HT-29 (cell line): ENCODE measurements at regions not wholly inside any gene's neighbourhood (a gene's known extent, or its start where the extent isn't known, plus 50 kb on each side); places are given as distances from the start of the nearest gene placed in this dataset.

ENCODE experiments used
- DNase-seq: peaks from one replicate; pipeline ENCODE4 v3.0.0-alpha.2; 2015; ENCODE audit warnings: low spot score

DNA sequence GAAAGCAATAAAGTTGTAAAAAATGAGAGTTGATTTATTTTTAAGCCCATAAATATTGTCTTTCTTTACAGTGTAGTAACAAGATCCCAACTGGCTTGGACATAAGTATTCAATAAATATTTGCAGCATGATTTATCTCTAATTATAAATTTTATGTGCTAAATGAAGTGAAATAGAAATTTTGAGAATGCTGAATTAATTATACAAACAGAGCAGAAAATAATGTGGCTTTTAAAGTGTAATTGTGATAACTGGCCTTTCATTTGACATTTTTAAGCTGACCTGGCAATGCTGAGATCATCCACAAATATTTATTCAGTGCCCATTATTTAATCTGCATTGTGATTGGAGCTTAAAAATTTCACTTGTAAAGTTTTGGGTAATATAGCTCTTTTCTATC, 201.6 kb upstream of the NAV3 start:
- DNase-seq: no peak

DNA sequence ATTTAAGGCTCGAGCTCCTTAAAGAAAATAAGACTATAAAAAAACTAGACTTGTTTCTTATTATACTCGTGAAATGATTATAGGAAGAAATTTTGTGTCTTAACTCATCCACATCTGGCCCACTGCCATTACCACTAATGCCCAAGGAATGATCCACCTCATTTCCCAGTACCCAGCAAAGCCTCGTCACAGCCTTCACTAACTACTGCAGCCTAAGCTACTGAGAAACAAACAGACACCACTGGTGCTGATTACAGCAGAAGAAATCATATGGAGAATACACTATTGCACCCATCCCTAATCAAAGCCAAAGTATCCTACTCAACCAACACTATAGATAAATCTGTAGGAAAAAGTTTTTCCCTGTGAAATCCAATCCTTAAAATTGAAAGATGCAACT, 205.3 kb upstream of the NAV3 start:
- DNase-seq: no peak

DNA sequence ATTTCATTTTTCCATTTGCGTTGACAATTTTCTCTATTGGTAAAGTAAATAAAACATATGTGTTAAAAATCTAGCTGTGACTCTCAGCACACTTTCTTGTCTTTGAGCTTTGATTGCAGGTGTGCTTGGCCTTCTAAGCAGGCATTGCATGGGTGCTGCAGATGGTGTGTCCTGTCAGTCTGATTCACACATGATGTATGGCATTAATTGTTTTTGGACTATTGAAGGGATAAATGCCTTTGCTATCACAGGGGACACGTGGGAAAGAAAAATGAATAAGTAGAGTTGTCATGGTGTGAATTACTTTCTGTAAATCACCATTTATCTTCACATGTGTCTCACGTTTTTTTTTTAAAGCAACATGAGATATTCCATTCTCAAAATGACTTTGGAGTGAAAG, 211.3 kb upstream of the NAV3 start:
- DNase-seq: no peak

DNA sequence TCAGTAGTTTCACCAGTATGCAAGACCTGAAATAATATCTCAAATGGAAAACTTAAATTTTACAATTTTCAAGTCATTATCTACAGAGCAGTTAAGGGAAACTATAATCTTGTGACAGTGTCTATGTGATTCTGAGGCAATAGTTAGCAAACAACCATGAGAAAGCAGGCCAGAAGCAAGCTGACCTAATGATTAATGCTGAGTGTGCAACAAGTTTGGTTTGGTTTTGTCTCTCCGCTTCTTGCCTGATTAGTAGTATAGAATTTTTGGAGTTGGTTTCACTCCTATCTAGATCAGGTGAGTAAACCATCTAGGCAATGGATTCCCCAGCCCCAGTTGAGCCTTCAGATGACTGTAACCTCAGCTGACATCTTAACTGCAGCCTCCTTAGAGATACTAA, 212.9 kb upstream of the NAV3 start:
- no peak for DNase-seq

DNA sequence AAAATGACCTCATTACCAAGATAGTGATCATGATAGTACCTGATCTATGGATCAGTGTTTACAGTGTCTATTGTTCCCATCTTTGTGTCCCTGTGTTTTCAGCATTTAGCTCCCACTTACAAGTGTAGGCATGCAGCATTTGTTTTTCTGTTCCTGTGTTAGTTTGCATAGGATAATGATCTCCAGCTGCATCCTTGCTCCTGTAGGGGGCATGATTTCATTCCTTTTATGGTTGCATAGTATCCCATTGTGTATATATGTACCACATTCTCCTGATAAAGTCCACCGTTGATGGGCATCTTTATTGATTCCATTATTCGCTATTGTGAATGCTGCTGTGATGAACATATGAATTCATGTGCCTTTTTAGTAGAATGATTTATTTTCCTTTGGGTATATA, 215.4 kb upstream of the NAV3 start:
- DNase-seq: peak; percentile 28

DNA sequence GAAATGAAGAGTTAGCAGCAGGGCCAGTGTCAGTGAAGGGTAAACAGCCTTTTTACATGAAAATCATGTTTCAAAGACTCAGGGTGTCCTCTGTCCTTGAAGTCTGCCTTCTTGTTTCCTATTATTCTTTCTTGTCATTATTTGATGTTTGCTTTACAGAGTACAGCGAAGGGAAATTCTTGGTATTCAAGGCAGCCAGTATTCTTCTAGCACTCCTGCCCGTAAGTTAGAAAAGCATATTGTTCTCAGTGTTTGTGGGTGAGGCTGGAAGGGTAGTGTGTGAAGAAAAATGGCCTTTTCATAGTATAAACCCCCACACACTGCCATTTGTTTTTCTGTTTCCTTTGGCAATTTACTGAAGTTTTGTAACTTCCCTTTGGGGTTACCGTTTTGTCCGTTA, 217.3 kb upstream of the NAV3 start:
- no peak for DNase-seq

DNA sequence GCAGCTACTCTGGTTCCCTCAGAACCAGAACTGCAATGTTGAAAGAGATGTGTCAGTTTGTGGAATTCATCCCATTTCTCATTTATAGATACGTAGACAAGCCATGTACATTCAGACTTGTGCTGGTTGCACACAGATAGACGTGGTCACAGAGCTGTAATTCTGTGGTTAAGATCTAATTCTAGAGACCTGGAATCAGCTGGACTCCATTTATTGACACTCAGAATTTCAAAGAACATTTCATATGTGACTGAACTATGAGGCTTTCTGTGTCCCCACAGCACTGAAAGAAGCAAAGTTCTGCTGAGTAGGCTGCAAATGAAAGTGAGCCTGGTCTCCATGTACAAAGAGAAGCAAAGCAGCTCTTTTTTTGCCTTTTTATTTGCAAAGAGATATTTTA, 220.2 kb upstream of the NAV3 start:
- no peak for DNase-seq

DNA sequence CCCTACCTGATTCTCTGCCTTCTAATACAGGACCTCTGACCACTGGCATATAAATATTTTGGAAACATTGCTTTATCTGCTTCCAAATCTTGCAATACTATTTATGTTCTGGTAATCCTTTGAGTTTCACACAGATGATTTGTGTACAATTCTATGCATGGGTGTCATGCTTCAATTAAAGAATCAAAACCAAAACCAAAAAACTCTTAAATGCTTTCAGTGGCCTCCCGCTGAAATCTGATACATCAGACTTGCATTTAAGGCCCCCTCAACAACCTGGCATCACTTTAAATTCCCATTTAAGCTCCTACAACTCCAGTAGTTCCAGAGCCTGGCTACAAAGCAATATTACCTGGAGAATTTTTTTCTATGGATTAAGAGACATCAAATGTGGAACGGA, 221.7 kb upstream of the NAV3 start:
- DNase-seq: no peak

DNA sequence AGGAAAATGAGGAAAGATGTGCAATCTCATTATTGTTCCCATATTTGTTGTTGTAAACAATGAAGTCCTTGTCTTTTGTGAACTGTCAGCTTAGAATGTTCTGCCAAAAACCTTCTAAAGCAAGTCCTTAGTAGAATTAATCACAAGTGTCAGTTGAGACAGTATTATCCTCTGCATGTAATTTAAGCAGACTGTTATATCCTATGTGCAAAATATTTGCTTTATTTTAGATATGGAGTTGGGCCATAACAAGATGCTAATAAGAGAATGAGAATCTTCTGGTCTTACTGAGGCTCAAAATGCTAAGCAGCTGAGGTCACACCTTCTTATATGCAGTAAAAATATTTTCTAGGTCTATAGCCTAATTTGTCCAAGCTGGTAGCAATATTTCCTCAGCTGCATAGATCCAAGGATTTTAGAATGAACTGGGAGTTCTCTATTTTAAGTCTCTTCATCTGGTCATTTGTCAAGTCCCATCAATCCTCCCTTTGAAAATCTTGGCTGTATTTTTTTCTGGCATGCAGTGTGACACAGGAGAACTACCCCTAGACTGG, 222.3 kb upstream of the NAV3 start:
- no peak for DNase-seq

DNA sequence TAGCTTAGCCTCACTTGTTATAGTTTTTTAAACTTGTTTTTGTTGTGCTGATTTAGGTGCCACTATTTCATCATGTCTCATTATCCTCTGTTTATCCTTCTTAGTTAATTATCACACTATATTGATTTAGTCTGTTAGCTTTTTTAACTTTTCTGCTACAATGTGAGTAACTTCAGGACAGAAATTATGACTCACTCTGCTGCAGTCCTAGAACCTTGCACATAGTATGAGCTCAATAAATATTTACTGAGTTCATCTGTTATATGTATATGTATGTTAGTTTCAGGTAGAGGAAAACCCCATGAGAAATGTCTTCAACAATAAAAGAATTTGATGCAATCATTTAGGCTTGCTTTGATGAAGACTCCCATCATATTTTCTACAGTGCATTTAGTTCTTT, 224.3 kb upstream of the NAV3 start:
- DNase-seq: no peak

DNA sequence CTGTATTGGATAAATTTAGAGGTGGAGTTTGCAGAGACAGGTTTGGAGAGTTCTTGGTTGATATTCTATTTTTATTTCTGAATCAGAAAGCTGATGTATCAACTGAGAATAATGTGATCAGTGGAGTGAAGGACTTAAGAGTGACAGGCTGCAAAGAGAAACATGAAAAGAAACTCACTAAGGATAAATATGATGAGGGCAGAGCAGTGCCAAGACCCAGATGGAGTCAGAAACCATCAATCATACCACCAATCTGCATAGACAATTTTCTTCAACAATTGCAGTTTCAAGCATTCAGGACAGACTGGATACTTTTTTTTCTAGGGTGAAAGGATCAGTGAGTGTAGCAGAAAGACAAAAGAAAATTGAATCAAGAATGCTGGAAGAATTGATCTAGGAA, 226.7 kb upstream of the NAV3 start:
- no peak for DNase-seq

DNA sequence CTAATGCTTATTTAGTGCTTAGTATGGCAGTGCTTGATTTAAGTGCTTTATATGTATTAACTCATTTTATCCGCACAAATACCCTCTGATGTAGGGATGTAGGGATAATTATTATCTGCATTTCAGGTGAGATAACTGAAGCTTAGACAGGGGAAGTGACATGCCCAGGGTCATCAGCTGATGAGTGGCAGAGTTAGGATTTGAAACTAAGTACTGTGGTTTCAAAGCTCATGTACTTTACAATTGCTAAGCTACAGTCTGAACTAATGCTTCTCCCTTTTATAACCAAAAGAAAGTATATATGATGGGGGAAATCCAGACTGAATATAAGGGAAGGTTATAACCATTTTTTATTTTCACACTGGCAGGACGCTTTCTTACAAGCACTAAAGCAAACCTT, 229.6 kb upstream of the NAV3 start:
- no peak for DNase-seq

DNA sequence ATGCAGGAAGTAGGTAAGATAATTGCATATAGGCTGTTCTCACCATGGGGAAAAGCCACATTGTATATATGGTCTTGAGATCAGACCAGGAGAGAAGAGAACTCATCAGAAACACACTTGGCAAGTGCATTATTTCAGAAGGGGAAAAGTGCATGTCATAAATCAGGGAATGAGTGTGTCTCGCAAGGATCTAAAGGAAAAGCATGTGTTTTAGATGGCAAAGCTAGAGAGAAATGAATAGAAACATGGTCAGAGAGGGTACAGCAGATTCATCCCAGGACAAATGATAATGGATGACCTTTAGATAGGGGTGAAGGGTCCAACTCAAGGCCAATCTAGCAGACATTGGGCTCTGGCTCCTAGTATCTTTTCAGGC, 230.2 kb upstream of the NAV3 start:
- no peak for DNase-seq

DNA sequence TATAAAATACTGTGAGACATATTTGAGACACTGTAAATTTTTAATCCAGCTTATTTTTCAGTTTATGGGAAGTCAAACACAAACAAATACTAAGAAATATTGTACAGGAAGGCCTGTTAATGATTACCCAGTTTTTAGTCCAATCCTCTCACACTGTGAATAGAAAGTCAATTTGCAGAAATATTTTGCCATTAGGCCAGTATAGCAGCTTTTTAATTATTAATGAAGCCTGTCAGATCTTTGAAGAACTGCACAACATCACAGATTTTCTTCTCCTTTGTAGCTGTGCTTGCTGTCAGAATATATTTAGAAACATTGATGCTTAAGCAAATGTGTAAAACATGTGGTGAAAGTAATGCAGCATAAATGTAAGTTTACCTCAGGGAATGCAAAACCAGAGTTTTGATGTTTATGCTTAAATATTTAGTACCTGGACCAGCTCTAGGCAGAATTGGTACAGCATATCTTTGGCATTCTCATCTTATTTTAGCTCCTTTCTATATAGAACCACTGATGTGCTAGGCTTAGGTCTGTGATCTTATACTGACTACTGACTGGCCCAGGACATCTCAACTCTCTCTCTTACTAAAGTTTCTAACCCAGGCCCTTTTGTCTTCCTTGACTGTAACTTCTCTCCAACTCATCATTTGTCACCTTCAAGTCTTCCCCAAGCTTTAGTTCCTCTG, 230.8 kb upstream of the NAV3 start:
- peak; percentile 67 for DNase-seq

DNA sequence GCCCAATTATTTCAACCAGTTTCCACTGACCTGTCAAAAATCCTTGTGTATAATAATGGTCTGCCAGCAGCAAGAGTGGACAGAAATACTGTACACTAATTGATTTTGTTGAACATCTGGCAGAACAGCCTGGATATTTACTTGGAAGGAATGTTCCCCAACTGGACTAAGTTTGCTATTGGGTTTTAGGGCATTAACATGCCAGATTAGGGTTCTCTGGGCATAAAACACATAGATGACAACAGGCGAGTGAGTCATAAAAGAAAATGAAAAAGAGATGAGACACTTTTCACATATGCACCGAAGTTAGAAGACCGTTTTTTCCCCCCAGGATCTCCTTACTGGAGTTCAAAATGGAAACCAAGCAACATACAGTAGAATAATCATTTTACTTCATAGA, 236.3 kb upstream of the NAV3 start:
- no peak for DNase-seq

DNA sequence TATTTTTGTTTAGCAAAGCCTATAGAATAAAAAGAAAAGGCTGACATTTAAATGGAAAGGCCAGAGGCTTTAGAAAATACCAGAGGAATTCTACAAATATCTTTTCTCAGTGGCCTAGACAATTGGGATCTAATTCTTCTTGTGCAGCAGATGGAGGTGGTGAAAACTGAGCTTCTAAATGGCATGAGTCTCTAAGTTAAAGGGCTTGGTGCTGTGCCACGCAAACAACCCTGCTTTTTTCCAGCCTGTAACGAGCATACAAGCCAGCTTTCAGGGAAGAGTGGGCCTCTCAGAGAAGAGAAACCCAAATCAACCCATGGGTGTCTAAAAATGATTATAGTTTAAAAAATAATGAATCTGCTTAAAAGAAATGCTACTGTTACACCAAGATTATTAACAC, 237.9 kb upstream of the NAV3 start:
- no peak for DNase-seq

DNA sequence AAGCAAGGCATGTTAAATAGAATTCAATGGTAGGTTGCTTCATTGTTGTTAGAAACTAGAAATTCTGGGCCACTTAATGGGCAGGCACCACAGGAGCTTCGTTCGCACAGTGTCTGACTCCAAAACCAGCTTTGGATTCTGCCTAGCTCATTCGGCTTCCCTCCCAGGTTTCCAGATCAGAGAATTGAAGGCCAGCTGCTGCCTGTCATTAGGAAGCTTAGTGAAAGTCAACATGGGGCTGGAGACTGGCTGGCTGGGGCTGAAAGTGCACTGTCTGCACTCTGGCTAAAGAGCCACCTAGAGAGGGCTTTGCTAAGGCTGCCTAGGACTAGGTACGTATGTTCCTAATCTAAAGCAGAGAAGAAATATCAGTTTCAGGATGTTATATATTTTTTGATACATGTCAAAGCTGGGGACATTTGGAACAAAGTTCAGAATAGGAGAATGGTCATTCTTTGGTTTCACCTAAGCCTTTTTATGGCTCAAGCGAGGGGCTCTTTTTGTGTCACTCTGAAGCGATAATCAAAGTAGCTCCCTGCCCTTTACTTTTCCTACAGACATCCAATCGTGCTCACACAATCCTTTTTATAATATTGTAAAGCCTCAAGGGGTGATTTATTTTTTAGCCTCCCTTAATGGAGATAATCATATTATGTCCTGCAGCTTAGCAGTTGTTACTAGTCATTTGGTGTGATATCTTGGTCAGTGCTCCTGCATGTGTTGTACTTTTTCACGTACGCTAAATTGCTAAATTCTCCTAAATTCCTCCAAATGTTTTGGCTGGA, 238.5 kb upstream of the NAV3 start:
- DNase-seq: no peak

DNA sequence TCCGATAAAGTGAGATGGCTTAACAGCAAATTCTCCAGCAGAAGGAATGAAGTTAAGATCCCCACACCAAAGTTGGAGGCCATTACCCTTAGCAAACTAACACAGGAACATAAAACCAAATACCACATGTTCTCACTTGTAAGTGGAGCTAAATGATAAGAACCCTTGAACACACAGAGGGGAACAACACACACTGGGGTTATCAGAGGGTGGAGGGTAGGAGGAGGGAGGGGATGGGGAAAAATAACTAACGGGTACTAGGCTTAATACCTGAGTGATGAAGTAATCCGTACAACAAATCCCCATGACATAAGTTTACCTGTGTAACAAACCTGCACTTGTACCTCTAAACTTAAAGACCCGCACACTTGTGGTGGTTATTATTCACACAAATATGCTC, 240.4 kb upstream of the NAV3 start:
- DNase-seq: no peak

DNA sequence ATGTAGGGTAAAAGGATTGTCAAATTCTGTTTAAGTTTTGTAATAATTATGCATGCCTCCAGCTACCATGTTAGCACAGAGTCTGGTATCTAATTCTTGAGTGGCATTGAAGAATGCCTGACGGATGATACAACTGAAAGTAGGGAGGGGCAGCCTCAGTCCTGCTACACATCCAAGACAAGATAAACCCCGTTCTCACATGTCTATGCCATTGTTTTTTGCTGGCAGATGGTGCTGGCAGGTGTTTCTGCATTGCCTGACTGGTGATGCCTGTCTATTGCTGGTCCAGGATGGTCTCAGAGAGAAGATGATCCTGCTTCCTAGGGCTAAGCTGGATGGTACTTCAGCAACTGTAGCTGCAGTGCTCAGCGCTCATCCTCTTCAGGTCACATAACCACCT, 245.8 kb upstream of the NAV3 start:
- no peak for DNase-seq

DNA sequence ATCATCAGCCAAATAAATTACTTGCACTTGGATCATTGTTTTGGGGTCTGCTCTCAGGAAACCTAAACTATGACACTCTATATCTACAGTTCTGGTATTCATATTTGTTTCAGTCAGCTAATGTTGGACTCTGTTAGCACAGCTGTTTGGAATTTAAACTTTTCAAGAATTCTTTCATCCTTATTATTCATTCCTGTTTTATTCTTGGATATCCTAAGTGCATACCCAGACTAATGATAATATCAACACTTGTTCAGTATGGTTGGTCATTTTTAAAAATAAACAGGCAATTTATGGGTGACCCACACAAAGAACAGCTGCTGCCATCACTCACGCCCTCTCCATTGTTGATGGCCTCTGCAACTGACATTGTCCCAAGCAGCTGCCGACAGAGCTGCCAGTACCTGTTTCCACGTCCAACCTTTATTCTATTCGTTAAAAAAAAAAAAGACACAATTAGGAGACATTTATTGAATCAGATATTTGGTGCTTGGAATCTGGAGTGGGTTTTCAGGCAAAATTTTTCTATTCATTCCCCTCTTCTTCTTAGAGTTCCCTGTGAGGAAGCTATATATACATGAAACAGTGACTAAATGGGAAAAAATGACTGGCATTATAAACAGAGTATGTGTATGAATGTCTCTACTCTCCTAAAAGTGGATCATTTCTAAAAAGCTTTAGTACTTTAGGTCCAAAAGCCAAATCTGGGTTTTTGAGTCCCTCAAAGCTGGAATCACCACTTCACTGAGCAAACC, 252.1 kb upstream of the NAV3 start:
- DNase-seq: no peak

DNA sequence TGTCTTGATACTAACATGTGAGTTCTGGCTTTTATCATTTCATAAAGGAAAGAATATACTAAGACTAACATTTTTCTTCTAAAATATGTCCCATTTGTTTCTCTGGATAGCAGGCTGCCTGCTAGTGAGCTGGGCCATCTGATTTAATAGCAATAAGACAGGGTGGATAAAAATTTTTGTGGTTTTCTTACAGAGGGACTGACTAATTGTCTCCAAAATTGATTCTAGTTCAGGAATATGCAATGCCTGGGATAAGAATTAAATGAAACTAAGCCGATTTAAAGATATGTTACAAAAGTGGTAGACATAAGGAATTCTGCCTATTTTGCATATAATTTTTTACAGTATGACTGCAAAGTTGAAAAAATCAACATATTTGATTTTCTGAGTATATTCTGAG, 252.9 kb upstream of the NAV3 start:
- DNase-seq: no peak

DNA sequence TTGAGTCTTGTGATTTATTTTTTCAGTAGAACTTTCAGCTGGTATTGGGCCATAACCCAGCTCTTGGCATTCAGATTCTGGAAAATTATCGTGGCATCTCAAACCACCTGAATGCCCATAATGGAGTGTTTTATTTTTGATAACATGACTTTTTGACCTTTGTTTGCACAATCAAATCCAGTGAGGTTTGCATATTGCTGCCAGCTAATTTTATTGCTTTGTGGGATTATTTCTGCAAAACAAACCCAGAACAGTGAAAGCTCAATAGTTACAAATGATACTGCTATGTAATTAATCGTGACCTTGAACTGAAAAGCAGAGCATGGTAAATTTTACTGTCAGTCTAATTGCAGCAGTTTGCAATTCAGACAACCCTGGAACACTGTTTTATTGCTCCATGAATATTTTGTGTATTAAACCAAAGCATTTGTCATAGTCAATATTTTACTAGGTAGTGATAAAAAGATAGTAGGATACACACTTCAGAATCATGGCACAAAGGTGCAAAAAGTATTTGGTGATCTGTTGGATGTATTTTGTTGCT, 255.2 kb upstream of the NAV3 start:
- no peak for DNase-seq
